Globus pallidus (tissue), 1 donor: ENCODE measurements at regions not wholly inside any gene's neighbourhood (a gene's known extent, or its start where the extent isn't known, plus 50 kb on each side); places are given as distances from the start of the nearest gene placed in this dataset.
"Not testable (repeated sequence)": the region's sequence is repeated elsewhere in the genome, so short reads cannot be mapped to it uniquely, and the experiment has no call there.

Source experiments
- DNase-seq: peaks from one replicate; pipeline ENCODE4 v3.0.0-alpha.2; 2015; ENCODE audit warnings: low spot score

DNA sequence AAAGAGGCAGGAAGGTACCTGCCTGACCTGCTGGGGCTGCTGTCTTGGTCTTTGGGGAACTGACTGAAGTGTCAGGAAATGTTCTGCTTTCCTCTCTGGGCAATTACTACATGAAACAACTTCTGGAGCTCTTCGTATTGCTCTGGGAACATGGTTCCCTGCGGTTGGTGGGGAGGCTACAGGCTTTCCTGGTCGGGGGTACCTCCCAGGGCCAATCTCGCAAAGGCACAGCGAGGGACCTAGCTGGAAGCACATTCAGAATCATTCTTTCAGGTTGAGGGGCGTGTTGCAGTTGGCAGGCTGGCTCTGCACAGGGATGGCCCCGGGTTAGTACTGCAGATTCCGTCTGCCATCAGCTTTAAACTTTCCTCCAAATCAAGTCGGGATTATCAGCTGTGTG lies 88.9 kb upstream of the RANBP3L start:
- DNase-seq: no peak

DNA sequence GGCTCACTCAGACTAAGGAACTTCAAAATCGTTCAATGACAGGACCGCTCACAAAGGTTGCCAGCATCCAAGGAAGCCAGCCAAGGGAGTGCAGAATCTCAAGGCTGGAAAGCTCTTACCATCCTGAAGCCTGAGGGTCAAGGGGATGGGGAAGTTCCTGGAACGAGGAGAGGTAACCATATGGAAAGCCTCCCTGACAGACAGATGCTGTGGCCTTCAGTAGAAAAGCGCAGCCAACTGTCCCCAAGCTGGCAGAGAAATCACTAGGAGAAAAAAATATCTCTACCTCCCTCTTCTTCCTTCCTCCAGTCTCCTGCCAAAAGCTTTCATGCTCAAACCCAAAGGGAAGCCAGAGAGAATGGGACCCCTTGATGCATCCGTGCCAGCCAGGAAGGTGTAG lies 90.5 kb upstream of the RANBP3L start:
- no peak for DNase-seq

DNA sequence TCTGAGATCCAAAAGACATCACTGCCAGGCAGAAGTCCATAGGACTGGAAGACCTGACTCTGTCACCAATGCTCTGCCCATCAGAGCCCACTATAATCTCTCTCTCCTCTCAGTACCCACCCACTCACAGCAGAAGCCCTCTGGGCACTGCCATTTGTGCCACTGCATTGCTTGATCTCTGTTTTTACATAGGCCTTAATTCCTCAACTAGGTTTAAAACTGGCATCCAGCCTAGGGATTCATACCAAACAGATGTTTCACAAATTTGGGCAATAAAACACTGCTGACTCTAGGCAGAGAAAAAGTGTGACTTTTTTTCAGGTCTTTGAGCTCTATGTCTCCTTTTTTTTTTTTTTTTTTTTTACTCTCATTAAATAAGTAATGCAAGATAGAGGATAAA lies 91.1 kb upstream of the RANBP3L start:
- DNase-seq: no peak

DNA sequence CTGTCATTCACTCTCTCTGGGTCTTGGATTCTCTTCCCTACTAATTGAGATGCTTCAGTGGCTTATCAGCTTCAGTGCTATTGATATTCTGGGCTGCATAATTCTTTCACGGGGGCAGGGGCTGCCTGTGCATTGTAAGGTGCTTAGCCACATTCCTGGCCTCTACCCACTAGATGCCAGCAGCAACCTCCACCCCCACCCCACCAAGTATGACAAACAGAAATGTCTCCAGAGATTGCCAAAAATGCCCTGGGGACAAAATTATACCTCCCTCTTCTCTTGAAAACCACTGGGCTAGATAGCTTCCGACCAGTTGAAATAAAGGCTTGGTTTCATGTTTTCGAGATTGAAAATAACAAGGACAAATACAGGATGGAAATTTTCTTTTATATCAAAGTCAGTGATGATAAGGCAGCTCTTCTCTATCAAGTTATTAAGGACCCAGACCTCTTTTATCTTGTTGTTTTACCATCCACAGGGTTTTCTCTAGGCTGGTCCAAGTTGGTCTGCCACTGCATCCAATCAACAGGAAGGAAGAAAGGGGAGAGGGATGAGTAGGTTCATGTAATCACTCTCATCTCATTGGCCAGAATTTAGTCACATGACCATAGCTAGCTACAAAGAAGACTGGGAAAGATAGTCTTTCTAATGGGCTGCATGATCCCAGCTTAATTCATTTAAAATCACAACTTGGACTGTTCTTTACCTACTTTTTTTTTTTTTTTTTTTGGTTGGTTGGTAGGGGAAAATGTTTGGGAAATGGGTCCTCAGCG lies 92.1 kb upstream of the RANBP3L start:
- DNase-seq: no peak

DNA sequence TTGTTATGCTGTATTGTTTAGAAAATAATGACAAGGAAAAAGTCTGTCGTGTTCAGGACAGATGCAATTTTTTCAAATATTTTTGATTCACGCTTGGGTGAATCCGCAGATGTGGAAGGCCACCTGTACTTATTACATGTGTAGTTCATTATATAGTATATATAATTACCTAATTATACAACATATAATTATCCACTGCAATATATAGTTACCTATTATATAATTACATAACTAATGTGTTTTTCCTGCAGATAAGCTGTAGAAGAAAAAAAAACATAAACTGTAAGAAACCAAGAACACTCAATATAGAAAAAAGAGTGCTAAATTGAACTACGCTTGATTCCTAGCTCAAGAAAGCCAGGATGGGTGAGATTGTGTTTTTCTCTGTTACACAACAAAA lies 93.6 kb upstream of the RANBP3L start:
- DNase-seq: no peak

DNA sequence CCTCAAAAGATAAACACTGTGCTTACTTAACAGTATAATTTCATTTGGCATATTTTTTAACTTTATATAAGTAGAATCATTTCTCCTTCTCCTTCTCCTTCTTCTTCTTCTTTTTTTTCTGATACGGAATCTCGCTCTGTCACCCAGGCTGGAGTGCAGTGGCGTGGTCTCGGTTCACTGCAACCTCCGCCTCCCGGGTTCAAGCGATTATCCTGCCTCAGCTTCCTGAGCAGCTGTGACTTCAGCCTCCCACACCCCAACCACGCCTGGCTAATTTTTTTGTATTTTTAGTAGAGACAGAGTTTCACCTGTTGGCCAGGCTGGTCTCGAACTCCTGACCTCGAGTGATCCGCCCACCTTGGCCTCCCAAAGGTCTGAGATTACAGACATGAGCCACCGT lies 94.2 kb upstream of the RANBP3L start:
- DNase-seq: not testable (repeated sequence)

DNA sequence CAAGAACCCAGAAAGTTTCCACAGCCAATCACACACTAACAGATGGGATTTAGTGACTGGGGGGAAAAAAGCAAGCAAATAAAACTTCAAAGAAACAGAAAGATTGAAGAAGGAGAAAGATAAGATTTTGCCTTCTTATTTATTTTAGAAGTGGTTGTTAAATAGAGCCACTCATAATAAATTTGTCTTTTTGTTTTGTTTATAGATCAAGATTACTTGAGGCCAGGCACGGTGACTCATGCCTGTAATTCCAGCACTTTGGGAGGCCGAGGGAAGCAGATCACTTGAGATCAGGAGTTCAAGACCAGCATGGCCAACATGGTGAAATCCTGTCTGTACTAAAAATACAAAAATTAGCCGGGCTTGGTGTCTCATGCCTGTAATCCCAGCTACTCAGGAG lies 94.9 kb upstream of the RANBP3L start:
- DNase-seq: no peak

DNA sequence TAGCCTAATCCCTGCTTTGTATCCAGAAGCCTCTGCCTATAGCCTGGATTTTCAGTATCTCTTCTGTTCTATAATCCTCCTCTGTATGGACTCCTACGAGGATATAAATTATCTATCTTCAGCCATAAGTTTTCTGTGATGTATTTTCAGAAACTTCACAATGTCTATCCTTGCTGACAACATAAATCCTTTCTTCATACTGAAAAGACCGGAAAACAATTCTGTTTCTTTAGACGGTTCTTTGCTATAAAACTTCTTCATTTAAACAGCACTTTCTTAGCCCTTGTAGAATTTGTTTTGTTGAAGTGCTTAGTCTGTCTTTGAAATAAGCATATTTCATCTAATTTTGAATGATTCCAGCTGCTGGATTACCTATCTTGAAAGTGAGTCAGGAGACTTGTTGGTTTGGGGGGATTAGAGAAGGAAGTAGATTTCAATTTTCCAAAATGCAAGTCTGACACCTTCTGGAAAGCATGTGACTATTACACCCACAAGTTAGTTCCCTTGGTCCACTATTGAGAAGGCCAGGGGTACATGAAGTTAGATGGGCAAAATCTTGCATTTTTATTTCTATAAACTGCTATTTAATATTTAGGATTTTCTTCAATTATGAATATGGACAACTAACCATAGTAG lies 96.3 kb upstream of the RANBP3L start:
- DNase-seq: no peak

DNA sequence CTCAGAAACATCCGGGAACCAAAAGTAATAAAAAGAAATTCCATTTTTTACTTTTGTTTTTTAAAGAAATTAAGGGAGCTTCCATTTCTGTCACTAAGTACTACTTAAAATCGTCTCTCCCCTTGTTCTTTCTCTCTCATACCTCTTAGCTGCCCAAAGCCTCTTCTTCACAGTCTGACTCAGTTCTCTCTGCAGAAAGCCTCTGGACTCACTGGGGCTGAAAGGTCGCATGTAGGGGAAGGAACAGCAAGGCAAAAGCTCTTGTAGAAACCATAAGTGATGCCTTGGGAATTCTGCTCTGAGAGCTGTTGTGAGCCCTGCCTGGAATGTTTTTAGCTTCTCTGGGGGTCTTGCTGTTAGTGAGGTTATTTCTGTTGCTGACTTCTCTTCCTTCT lies 100.8 kb upstream of the RANBP3L start:
- DNase-seq: no peak

DNA sequence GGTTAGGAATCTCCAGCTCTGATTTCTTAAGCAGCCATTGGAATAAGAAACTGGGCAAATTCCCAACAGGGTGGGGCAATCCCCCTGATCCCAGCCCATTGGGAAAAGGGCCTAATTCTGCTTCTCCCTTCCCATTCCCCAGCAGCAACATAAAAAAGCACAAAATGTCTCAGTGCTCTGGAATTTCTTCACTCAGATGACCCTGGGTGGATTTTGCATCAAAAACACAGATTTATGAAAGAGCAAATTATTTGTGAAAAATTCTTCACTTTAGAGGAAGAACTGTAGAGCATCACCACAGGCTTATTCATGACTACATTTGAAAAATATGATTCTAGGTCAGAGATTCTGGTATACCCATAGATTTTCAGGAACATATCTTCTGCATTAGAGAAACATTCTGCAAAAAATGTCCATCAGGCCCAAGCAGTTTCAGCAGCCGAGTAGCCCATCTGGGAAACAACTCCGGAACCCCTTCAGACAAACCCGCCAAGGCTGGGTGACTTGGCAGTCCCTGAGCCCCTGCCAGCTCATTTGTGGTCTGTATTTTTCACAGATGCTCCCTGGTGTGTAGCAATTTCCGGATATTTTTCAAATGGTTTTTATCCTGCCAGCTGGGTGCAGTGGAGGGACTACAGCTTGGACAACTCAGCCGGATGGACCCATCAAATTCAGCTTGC lies 102.1 kb upstream of the RANBP3L start:
- DNase-seq: no peak

DNA sequence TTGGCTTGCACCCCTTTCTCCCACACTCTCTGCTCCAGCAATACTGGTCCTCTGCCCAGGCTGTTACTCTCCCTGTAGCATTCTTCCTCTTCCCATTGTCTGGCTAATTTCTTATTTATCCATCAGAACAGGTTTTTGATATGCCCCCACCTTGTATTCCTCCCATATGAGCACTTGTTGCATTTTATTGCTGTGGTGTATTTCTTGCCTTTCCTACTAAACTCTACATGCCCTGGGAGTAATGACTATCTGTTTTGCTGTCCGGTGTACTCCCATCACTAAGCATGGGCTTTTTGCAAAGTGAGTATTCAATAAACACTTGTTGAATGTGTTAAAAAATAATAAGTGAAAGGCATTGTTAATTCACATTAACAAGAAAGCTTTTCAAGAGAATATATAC lies 104.3 kb upstream of the RANBP3L start:
- no peak for DNase-seq

DNA sequence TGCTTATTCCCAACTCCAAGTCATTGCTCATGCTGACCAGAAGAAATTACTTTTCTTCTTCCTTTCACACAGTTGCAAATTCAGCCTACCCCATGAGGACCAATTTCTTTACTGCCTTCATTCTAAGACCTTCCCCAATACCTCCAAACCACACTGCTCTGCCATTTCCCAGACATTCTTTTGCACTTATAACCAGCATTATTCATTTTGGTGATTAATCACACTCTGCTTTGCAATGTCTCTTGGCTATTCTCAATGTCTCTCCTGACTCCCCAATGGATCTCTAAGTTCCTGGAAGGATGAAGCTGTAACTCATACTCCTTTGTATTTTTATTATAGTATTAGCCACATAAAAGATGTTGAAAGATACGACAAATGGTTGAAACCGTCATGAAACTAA lies 105.7 kb upstream of the RANBP3L start:
- no peak for DNase-seq

DNA sequence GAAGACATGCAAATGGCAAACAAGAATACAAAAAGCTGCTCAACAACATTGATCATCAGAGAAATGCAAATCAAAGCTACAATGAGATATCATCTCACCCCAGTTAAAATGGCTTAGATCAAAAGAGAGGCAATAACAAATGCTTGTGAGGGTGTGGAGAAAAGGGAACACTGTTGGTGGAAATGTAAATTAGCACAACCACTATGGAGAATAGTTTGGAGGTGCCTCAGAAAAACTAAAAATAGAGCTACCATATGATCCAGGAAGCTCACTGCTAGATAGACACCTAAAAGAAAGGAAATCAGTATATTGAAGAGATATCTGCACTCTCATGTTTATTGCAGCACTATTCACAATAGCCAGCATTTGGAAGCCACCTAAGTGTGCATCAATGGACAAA lies 108.0 kb upstream of the RANBP3L start:
- DNase-seq: not testable (repeated sequence)

DNA sequence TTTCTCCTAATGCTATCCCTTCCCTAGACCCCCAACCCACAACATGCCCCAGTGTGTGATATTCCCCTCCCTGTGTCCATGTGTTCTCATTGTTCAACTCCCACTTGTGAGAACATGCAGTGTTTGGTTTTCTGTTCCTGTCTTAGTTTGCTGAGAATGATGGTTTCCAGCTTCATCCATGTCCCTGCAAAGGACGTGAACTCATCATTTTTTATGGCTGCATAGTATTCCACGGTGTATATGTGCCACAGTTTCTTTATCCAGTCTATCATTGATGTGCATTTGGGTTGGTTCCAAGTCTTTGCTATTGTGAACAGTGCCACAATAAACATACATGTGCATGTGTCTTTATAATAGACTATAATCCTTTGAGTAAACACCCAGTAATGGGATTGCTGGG lies 109.0 kb upstream of the RANBP3L start:
- not testable (repeated sequence) for DNase-seq

DNA sequence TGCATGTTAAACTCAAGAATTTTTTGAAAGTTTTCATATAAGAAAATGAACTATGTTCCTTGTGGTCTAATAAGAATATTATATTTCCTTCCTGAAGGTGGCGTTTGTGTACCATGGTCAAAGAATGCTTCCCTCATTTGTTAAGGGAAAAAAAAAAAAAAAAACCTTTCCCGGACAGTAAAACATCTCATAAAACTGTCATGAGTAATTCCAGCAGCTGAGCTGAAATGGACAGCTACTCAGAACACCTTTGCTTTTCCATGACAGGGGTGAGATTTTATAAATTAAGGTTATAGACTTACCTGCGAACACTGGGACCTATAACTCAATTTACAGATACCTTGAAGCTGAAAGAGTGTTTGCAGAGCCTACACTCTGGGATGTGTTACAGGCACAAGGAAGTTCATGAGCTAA lies 113.2 kb upstream of the RANBP3L start:
- peak; percentile 59 for DNase-seq

DNA sequence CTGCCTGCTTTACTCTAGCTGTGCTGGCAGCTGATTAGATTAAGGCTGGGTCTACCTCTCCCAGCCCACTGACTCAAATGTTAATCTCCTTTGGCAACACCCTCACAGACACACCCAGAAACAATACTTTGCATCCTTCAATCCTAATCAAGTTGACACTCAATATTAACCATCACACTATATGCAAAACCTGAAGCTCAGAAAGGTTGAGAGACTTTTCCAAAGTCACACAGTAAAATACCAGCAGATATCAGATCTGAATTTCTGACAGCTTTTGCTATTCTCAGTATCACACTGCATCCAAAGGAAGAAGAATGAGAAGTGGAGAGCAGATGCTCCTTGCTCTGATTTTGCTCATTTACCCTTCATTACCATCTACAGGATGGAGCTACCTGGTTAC lies 114.9 kb upstream of the RANBP3L start:
- DNase-seq: no peak

DNA sequence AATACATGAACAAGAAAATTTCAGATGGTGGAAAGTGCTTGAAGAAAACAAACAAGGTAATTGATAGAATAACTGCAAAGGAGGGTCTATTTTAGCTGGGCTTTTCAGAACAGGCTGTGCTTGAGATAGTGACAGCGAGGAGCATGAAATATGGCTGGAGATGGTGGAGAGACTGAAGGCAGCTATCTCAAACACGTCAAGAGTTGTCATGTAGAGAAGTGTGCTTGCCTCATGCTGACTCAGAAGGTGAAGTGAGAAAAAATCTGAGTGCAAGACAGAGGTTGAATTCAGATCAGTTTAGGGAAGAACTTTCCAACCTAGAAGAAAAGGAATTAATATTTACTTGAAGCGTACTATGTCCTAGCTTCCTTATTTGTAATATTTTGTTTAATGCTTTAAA lies 115.5 kb upstream of the RANBP3L start:
- no peak for DNase-seq

DNA sequence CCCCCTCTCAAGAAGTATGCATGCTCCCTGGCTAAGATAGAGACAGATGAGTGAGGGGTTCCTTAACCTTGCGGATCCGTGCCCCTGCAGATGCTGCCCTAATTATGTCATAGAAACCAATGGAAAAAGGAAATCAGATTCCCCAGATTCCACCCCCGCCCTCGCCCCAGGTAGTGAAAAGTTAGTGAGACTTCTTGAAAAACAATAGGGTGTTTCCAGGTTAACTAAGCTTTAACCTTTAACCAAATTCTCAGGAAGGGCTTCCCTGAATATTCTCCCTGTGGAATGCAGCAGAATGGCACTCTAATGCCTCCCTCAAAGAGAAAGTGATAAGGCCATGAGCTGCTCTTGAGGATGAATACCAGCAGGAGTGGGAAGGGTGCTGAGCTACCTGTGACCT lies 116.0 kb upstream of the RANBP3L start:
- no peak for DNase-seq

DNA sequence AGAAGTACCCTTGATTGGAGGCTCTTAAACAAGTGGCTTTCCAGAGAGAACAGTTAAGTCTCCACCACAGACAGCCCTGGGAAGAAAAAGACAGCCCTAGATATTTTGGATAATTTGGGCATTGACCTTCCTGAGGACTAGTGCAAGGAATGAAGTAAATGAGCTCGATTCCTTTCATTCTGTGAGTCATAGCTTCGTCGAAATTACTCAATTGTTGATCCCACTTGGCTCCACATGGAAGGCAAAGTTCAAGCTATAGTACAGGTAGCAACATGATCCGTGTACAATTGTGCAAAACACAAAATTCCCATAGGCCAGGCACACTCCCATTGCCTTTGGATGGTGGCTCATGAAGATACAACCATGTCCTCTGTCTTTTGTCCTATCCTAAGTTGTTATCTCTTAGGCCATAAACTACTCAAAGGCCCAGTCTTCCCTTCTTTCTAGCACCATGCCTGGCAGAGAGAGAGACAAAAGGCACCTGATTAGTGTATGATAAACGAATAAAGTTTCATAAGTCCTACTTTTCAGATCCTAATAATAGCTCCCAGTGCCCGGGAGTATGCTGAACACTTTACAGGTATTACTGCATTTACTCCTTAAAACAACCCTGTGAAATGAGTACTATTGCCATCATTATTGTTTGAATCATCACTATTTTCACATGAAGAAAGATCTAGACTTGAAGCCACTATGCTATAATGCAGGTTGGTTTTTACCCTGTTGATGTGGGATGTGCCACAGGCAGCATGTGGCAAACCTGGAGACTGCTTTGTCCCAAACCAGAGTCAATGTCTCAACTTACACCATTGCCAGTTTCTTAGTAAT lies 116.7 kb upstream of the RANBP3L start:
- no peak for DNase-seq

DNA sequence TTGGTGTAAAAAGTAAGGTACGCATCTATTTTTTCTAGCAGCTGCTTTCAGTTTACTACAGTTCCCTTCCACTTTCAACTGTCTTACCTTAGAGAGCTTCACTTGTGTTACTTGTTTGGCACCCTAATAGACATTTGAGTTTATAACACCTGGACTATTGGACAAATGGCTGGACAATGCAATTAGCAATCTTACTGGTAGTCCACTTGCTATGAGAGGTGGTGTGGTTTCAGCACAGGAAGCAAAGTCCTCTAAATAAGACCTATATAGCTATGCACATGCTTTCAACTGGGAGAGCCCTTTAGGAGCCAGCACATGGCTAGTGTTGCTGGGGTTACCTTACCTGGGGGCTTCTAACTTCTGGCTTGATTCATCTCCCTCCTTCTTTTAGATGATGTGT lies 119.6 kb upstream of the RANBP3L start:
- no peak for DNase-seq

DNA sequence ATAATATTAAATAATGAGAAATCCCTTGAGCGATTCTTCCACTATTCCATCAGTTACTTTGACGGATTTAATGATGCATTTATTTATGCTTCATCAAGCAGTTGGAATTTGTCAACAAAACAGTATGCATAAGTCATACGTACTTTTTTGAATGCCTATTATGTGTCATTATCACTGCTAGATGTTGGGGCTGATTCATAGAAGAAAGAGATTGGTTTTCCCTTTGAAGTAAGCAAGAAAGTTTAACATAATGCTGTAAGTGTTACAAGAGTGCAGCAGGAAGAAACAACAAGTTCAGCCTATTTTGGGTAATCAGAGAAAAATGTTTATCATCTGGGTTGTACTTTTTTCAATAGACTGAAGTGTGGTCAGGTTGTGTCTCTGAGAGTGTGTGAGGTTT lies 121.2 kb upstream of the RANBP3L start:
- DNase-seq: no peak

DNA sequence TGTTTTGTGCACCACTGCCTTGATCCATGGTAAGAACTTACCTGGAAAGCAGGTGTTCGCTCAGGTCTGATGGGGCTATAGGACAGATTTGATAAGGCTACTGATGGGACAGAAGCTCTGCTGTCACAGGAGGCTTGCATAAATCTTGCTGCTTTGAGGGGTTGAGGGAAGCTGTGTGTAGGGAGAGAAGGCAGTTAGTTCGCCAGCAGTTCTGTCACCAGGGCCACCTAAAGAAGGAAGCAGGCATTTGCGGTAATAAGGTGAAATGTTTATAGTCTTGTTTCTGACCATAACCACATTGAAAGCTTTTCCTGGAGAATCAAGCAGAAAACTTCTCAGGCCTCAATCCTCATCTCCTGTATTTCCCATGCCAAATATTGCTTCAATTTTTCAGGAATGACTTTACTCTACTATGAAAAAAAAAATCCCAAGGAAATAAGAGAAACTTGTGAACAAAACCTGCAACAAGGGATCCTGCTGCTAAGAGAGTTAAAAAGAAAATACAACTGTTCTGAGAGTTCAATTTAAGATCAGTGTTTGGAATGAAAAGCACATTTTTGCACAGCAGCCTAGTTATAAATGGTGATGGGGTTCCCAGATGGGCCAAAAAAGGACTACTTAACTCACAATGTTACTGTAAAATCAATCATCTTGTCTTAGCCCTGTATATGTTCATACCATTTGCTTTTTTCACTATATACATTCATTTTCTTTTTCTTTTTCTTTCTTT lies 122.0 kb upstream of the RANBP3L start:
- DNase-seq: no peak
